Lower leg skin (tissue), 4 donors: ENCODE measurements at regions not wholly inside any gene's neighbourhood (a gene's known extent, or its start where the extent isn't known, plus 50 kb on each side); places are given as distances from the start of the nearest gene placed in this dataset.

Source experiments
- DNase-seq, 2 donors: peaks; one replicate each; pipeline ENCODE4 v3.0.0-alpha.2; 2019; ENCODE audit warnings: low spot score in 2 of 2
- H3K4me3 ChIP-seq: fragments of 200-600 bp; sonication (generic); 2 replicates; pipeline ENCODE4 v1.5.1; 2017; ENCODE audit warnings: mild to moderate bottlenecking, low read depth; ENCODE audit not compliant: poor library complexity, severe bottlenecking
- POLR2A ChIP-seq, 2 donors: fragments of 450-650 bp; IDR thresholded peaks; one replicate each; pipeline ENCODE4 v1.6.1; 2016 to 2017; ENCODE audit warnings: antibody characterized with exemption in 2 of 2, mild to moderate bottlenecking in 1 of 2, moderate library complexity in 1 of 2
- WGBS, 2 donors: methylation state at CpG; one replicate each; pipeline ENCODE4 v1.1.5; 2018; 5-methylcytosine and 5-hydroxymethylcytosine counted together
- intact Hi-C: fragments of 100-400 bp; cut with DNase I; formaldehyde crosslinking; loops from one replicate; pipeline ENCODE4 v1.15.0; 2023; ENCODE audit warnings: low total_unique reads
- TF ChIP-seq, protein P1 (sequence below), 3 donors: fragments of 450-650 bp; IDR thresholded peaks; one replicate each; pipeline ENCODE4 v1.5.1; 2016; ENCODE audit warnings: antibody characterized with exemption in 3 of 3, mild to moderate bottlenecking in 3 of 3, moderate library complexity in 2 of 3

- intact Hi-C loops, result no loop called here
- whole genome bisulfite sequencing, 2 donors, result 94 to 97% methylated on average over 5 to 8 of the region's 12 CpGs
- no peak overlapping the region for H3K4me3 ChIP-seq
- no peak for DNase-seq
- no peak for TF ChIP-seq POLR2A (IDR thresholded peaks at IDR 0.05)
- TF ChIP-seq, protein P1, sequence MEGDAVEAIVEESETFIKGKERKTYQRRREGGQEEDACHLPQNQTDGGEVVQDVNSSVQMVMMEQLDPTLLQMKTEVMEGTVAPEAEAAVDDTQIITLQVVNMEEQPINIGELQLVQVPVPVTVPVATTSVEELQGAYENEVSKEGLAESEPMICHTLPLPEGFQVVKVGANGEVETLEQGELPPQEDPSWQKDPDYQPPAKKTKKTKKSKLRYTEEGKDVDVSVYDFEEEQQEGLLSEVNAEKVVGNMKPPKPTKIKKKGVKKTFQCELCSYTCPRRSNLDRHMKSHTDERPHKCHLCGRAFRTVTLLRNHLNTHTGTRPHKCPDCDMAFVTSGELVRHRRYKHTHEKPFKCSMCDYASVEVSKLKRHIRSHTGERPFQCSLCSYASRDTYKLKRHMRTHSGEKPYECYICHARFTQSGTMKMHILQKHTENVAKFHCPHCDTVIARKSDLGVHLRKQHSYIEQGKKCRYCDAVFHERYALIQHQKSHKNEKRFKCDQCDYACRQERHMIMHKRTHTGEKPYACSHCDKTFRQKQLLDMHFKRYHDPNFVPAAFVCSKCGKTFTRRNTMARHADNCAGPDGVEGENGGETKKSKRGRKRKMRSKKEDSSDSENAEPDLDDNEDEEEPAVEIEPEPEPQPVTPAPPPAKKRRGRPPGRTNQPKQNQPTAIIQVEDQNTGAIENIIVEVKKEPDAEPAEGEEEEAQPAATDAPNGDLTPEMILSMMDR (IDR thresholded peaks at IDR 0.05), result no peak
These were observed 519.5 kb downstream of the RWDD3 start for GRCh38 chr1:95753382-95754016.

GRCh38 chr1:95754412-95754811 lies 520.4 kb downstream of the RWDD3 start:
- intact Hi-C loops, result no loop called here
- H3K4me3 ChIP-seq, result no peak overlapping the region
- DNase-seq, result no peak
- 91 to 94% methylated on average over 6 of the region's 6 CpGs for WGBS, 2 donors
- TF ChIP-seq POLR2A (IDR thresholded peaks at IDR 0.05), result no peak
- TF ChIP-seq, protein P1 (IDR thresholded peaks at IDR 0.05), result no peak

GRCh38 chr1:95766036-95766435 lies 532.0 kb downstream of the RWDD3 start:
- 21 to 22% methylated on average over 1 of the region's 1 CpG for WGBS, 2 donors
- DNase-seq, result no peak
- intact Hi-C loops, result no loop called here
- no peak for TF ChIP-seq POLR2A (IDR thresholded peaks at IDR 0.05)
- TF ChIP-seq, protein P1 (IDR thresholded peaks at IDR 0.05), result no peak
- no peak overlapping the region for H3K4me3 ChIP-seq

DNA sequence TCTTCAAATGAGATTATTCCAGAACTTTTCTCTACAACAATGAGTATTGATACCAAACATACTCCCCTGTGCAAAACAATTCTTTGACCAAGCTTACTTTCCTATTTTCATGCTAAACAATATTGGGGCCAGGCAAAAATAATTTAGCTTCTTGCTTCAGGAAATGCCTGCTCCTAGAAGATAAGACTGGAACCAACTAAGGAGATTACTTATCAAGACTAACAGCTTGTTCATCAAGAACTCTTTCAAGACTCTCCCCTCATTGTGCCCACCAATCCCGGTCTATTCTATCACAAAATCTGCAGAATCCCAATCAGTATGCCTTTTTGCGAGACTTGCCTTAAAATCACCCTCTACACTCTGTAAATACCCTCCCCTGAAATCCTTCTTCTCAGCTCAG lies 536.6 kb downstream of the RWDD3 start:
- TF ChIP-seq, protein P1 (IDR thresholded peaks at IDR 0.05), result no peak
- no peak for TF ChIP-seq POLR2A (IDR thresholded peaks at IDR 0.05)
- WGBS, 2 donors, result 63 to 85% methylated on average over 2 of the region's 2 CpGs
- intact Hi-C loops, result no loop called here
- H3K4me3 ChIP-seq, result no peak overlapping the region
- no peak for DNase-seq

- WGBS, 2 donors, result 66 to 85% methylated on average over 2 of the region's 2 CpGs
- H3K4me3 ChIP-seq, result no peak overlapping the region
- intact Hi-C loops, result no loop called here
- DNase-seq, result no peak
- TF ChIP-seq, protein P1 (IDR thresholded peaks at IDR 0.05), result no peak
- TF ChIP-seq POLR2A (IDR thresholded peaks at IDR 0.05), result no peak
These were observed 544.2 kb downstream of the RWDD3 start for GRCh38 chr1:95778217-95778616.

GRCh38 chr1:95780836-95781235 lies 546.8 kb downstream of the RWDD3 start:
- intact Hi-C loops, result no loop called here
- 86 to 88% methylated on average over 3 of the region's 3 CpGs for WGBS, 2 donors
- no peak overlapping the region for H3K4me3 ChIP-seq
- no peak for DNase-seq
- TF ChIP-seq POLR2A (IDR thresholded peaks at IDR 0.05), result no peak
- TF ChIP-seq, protein P1 (IDR thresholded peaks at IDR 0.05), result no peak
